Nephron (organoid): ENCODE measurements at regions not wholly inside any gene's neighbourhood (a gene's known extent, or its start where the extent isn't known, plus 50 kb on each side); places are given as distances from the start of the nearest gene placed in this dataset.

Source experiments
- H3K27ac Mint-ChIP-seq, 3 experiments: 2 replicates each; pipeline ENCODE4 v1.8.0; 2020; ENCODE audit warnings: mixed read lengths in 3 of 3, mild to moderate bottlenecking in 2 of 3, moderate library complexity in 1 of 3
- H3K27me3 Mint-ChIP-seq: 2 replicates; pipeline ENCODE4 v1.8.0; 2021; ENCODE audit warnings: low read depth, mild to moderate bottlenecking, moderate library complexity, mixed read lengths
- H3K36me3 Mint-ChIP-seq: 2 replicates; pipeline ENCODE4 v1.8.0; 2020; ENCODE audit warnings: low read depth, mixed read lengths
- H3K4me1 Mint-ChIP-seq: 2 replicates; pipeline ENCODE4 v1.8.0; 2020; ENCODE audit warnings: mixed read lengths
- H3K4me3 Mint-ChIP-seq, 3 experiments: 2 replicates each; pipeline ENCODE4 v1.8.0; 2020; ENCODE audit warnings: mild to moderate bottlenecking in 3 of 3, mixed read lengths in 3 of 3, moderate library complexity in 2 of 3
- H3K9me3 Mint-ChIP-seq: 2 replicates; pipeline ENCODE4 v1.8.0; 2020; ENCODE audit warnings: mixed read lengths
- CTCF ChIP-seq, 3 experiments: fragments of 200-600 bp; sonication (generic); IDR thresholded peaks; one replicate each; pipeline ENCODE4 v1.5.0; 2021; ENCODE audit warnings: antibody characterized with exemption in 3 of 3; ENCODE audit not compliant: unreplicated experiment in 3 of 3

- no peaks in the 10 kb centered on the region for H3K27me3 Mint-ChIP-seq
- TF ChIP-seq CTCF (IDR thresholded peaks at IDR 0.05; ENCODE audit: unreplicated experiment in 3 of 3) = no peak
These were observed 324.7 kb downstream of the CASP12 start for GRCh38 chr11:104573441-104573990.

GRCh38 chr11:104572279-104572678 is 326.0 kb downstream of the CASP12 start:
- H3K27me3 Mint-ChIP-seq = no peaks in the 10 kb centered on the region
- TF ChIP-seq CTCF (IDR thresholded peaks at IDR 0.05; ENCODE audit: unreplicated experiment in 3 of 3) = no peak
- peaks cover 6% of the 10 kb centered on the region for H3K36me3 Mint-ChIP-seq
- H3K4me3 Mint-ChIP-seq = no peak overlapping the region
- H3K27ac Mint-ChIP-seq = no peak overlapping the region
- H3K9me3 Mint-ChIP-seq = peaks cover 9% of the 10 kb centered on the region
- H3K4me1 Mint-ChIP-seq = no peaks in the 10 kb centered on the region

More at GRCh38 chr11:104573441-104573990, 324.7 kb downstream of the CASP12 start:
- Mint-ChIP-seq H3K9me3 (peaks cover 9% of the 10 kb centered on the region), H3K27ac (no peak overlapping the region), H3K4me3 (no peak overlapping the region), H3K36me3 (peaks cover 6% of the 10 kb centered on the region), H3K4me1 (no peaks in the 10 kb centered on the region)

DNA sequence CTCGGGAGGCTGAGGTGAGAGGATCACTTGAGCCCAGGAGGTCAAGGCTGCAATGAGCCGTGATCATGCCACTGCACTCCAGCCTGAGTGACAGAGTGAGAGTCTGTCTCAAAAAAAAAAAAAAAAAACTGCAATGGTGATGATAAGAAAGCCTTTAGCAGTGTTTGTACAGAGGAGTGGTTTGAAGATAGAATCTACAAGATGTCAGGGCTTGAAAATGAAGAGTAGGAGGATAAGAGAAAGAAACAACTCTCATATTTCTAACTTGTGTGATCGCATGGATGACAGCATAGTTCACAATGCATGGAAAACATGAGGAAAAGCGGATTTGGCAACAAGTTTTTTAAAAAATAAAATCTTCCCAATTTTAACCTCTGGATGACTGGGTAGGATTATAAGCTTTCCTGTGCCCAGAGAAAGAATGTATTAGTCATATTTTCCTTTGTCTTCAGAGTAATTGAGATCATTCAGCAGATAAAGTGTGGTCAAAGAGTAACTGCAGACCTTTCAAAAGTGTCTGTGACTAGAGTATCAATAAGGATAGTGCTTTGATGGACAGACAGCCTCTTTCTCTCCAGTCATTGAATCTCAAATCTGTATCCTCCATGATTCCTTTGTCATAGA is 328.1 kb downstream of the CASP12 start:
- Mint-ChIP-seq H3K27ac (no peak overlapping the region), H3K36me3 (peaks cover 9% of the 10 kb centered on the region), H3K4me3 (no peak overlapping the region), H3K4me1 (no peaks in the 10 kb centered on the region), H3K9me3 (peaks cover 19% of the 10 kb centered on the region), H3K27me3 (no peaks in the 10 kb centered on the region)
- no peak for TF ChIP-seq CTCF (IDR thresholded peaks at IDR 0.05; ENCODE audit: unreplicated experiment in 3 of 3)

GRCh38 chr11:104565583-104565961 is 332.7 kb downstream of the CASP12 start:
- Mint-ChIP-seq H3K27me3 (no peaks in the 10 kb centered on the region), H3K4me1 (no peaks in the 10 kb centered on the region), H3K9me3 (peaks cover 19% of the 10 kb centered on the region), H3K27ac (peak overlapping the region in 2 of 3 experiments; percentile 16 to 29), H3K36me3 (peaks cover 4% of the 10 kb centered on the region), H3K4me3 (no peak overlapping the region)
- no peak for TF ChIP-seq CTCF (IDR thresholded peaks at IDR 0.05; ENCODE audit: unreplicated experiment in 3 of 3)

- H3K4me1 Mint-ChIP-seq = no peaks in the 10 kb centered on the region
- no peak for TF ChIP-seq CTCF (IDR thresholded peaks at IDR 0.05; ENCODE audit: unreplicated experiment in 3 of 3)
- H3K36me3 Mint-ChIP-seq = peaks cover 4% of the 10 kb centered on the region
- peaks cover 19% of the 10 kb centered on the region for H3K9me3 Mint-ChIP-seq
- no peaks in the 10 kb centered on the region for H3K27me3 Mint-ChIP-seq
- no peak overlapping the region for H3K4me3 Mint-ChIP-seq
- H3K27ac Mint-ChIP-seq = no peak overlapping the region
These were observed 333.2 kb downstream of the CASP12 start for GRCh38 chr11:104564921-104565582.
